ENCODE measurements at regions not wholly inside any gene's neighbourhood (a gene's known extent, or its start where the extent isn't known, plus 50 kb on each side); places are given as distances from the start of the nearest gene placed in this dataset.

- TF ChIP-seq CTCF (conservative IDR thresholded peaks at IDR 0.05; ENCODE audit: low read depth, low read length) = no peak
- H3K4me3 ChIP-seq (ENCODE audit: low read depth, low read length) = no peak overlapping the region
- no peak for DNase-seq (ENCODE audit: low read depth)
Observed at GRCh38 chr2:8363161-8363560, 318.7 kb upstream of the ID2 start.

DNA sequence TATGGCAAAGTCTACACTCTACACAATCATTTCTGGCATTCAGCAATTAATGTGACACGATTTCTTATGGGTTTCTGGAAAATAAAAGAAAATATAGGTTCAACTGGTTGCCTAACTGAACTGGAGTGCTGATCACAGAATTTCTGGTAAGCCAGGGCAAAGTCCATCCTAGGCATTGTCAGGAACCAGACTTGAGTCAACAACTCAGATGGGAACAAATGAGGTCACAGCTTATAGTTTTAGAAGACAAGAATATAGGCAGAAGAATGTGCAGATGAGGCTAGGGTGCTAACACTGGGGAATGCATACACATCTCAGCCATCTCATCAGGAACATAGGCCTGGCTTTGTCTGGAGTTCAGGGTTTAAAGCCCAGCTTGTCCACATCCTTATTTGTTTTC, 317.2 kb upstream of the ID2 start:
- DNase-seq (ENCODE audit: low read depth) = peak; percentile 29
- TF ChIP-seq CTCF (conservative IDR thresholded peaks at IDR 0.05; ENCODE audit: low read depth, low read length) = no peak
- H3K4me3 ChIP-seq (ENCODE audit: low read depth, low read length) = no peak overlapping the region

DNA sequence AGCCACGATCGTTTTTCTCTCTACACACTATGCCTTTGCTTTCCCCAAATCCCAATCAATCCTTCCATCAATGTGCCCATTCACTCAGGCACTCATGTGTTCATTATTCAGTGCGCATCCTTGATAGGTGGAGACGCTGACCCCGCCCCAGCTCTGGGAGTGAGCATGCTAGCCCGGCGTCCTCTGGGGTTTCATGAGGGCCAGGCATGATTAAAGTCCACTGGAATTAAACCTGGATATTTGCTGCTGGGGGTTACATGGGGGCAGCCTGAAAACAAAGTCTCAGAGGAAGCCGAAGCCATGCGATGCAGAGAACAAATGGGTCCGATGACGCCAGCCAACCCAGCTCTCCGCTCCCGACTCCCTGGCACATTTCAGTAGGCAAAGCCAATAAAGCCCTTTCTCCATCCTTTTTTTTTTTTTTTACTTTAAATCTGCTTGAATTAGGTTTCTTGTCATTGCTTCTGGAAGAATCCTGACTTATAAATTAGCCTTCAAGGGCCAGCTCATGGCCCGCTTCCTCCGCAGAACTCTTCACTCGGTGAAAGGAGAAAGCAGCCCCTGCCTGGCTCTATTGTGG, 316.4 kb upstream of the ID2 start:
- H3K4me3 ChIP-seq (ENCODE audit: low read depth, low read length) = no peak overlapping the region
- TF ChIP-seq CTCF (conservative IDR thresholded peaks at IDR 0.05; ENCODE audit: low read depth, low read length) = no peak
- DNase-seq (ENCODE audit: low read depth) = no peak

DNA sequence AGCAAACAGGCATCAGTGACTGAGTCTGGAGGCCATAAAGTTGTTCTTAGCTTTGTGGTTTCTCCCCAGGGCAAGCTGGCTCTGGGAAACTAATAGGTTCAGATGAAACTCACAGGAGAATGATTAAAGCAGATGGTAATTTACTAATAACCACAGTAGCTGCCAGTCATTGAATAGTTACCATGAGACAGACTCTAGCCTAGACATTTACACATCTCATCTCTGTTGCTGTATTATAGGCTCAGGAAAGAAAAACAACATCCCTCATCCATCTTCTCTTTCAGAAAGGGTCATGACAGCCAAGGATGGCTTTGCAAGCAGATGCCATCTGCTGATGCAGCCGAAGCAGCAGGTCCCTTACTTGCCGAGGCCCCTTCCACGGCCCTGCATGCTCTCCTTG, 314.0 kb upstream of the ID2 start:
- no peak for DNase-seq (ENCODE audit: low read depth)
- no peak for TF ChIP-seq CTCF (conservative IDR thresholded peaks at IDR 0.05; ENCODE audit: low read depth, low read length)
- H3K4me3 ChIP-seq (ENCODE audit: low read depth, low read length) = no peak overlapping the region

- no peak for TF ChIP-seq CTCF (conservative IDR thresholded peaks at IDR 0.05; ENCODE audit: low read depth, low read length)
- no peak for DNase-seq (ENCODE audit: low read depth)
- H3K4me3 ChIP-seq (ENCODE audit: low read depth, low read length) = no peak overlapping the region
Observed at GRCh38 chr2:8368463-8368862, 313.4 kb upstream of the ID2 start.

DNA sequence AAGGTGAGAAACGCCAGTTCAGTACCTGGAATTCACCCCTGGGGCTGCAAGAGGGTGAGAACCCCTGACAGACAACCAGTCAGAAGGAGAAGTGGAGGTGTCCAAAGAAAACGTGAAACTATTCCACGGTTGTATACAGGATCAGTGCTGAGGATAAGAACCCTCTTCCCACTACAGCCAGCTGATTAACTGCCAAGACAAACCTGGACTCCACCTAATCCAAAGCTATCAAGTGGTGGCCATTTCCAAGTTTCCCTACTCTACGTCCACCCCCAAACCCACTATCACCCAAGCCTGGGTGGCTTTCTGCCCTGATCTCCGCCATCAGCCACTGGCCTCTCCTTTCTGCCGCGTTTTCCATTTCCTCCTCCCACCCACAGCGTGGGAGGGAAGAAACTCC, 312.3 kb upstream of the ID2 start:
- no peak for DNase-seq (ENCODE audit: low read depth)
- H3K4me3 ChIP-seq (ENCODE audit: low read depth, low read length) = no peak overlapping the region
- no peak for TF ChIP-seq CTCF (conservative IDR thresholded peaks at IDR 0.05; ENCODE audit: low read depth, low read length)

GRCh38 chr2:8370258-8370802, 311.5 kb upstream of the ID2 start:
- no peak for TF ChIP-seq CTCF (conservative IDR thresholded peaks at IDR 0.05; ENCODE audit: low read depth, low read length)
- H3K4me3 ChIP-seq (ENCODE audit: low read depth, low read length) = no peak overlapping the region
- no peak for DNase-seq (ENCODE audit: low read depth)

Data from epithelial cell of proximal tubule (primary cell).